Muscle of leg (tissue), 3 donors: ENCODE measurements at regions not wholly inside any gene's neighbourhood (a gene's known extent, or its start where the extent isn't known, plus 50 kb on each side); places are given as distances from the start of the nearest gene placed in this dataset.

Experiments used
- DNase-seq: peaks from one replicate; pipeline ENCODE4 v3.0.0; 2013
- H3K27ac ChIP-seq: one replicate; pipeline ENCODE4 v1.5.1; 2013; ENCODE audit warnings: mild to moderate bottlenecking, low read length, control low read depth
- H3K27me3 ChIP-seq: one replicate; pipeline ENCODE4 v1.6.1; 2013; ENCODE audit warnings: low read length; ENCODE audit not compliant: control insufficient read depth, insufficient read depth
- H3K36me3 ChIP-seq: one replicate; pipeline ENCODE4 v1.6.1; 2013; ENCODE audit warnings: low read length; ENCODE audit not compliant: control insufficient read depth, insufficient read depth
- H3K4me1 ChIP-seq: one replicate; pipeline ENCODE4 v1.6.1; 2013; ENCODE audit warnings: low read length; ENCODE audit not compliant: control insufficient read depth, insufficient read depth
- H3K4me3 ChIP-seq: one replicate; pipeline ENCODE4 v1.5.1; 2013; ENCODE audit warnings: low read length, control low read depth
- H3K9me3 ChIP-seq: replicated peaks from 2 replicates; pipeline ENCODE4 v1.6.1; 2013; ENCODE audit warnings: low read depth, low read length; ENCODE audit not compliant: control insufficient read depth
- WGBS: methylation state at CpG from one replicate; pipeline ENCODE4 v1.1.5; 2013; ENCODE audit warnings: missing lambda C conversion rate; ENCODE audit not compliant: insufficient coverage; 5-methylcytosine and 5-hydroxymethylcytosine counted together

DNA sequence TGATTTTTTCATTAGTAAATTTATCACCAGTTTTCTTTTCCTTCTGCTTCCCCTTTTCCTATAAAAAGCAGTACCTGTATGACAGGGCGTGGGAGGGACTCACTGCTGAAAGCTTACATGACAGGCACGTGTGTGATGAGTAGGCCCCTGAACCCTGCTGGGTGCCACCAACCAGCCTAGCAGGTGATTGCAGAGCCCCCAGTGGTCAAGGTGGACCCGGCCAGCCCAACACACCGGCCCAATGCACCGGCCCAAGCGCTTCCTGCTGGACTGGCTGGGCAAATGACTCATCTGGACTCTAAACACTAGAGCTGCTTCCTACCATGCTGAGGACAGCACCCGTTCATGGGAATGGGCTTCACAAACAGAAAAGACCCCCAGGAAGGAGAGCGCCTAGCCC, 89.8 kb upstream of the TMEM72 start:
- 97% methylated on average over 6 of the region's 8 CpGs for WGBS
- H3K36me3 ChIP-seq, result no peaks in the 10 kb centered on the region
- no peaks in the 10 kb centered on the region for H3K9me3 ChIP-seq
- H3K4me1 ChIP-seq, result peaks cover 29% of the 10 kb centered on the region
- DNase-seq, result no peak
- no peaks in the 10 kb centered on the region for H3K27me3 ChIP-seq
- H3K27ac ChIP-seq, result no peak overlapping the region
- H3K4me3 ChIP-seq, result no peak overlapping the region

DNA sequence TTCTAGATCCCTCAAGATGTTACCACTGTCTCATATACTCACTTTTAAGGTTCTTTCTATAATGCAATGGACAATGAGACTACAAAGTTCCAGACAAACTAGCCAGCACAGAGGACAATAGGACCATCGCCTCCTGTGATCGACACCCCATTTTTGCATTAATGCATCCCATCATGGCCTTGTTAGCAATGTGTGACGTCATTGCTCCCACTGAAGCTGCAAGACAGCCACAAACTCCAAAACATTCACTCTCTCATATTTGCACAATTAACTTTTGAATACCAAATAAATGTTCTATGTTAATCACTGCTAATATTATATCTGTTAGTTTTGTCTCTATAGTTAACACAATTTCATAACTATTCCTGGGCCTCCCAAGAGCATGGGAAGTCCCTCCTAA, 88.8 kb upstream of the TMEM72 start:
- H3K9me3 ChIP-seq, result no peaks in the 10 kb centered on the region
- no CpG with 5 or more reads among the region's 3 CpGs for WGBS
- H3K27ac ChIP-seq, result no peak overlapping the region
- H3K4me3 ChIP-seq, result no peak overlapping the region
- no peak for DNase-seq
- no peaks in the 10 kb centered on the region for H3K27me3 ChIP-seq
- H3K36me3 ChIP-seq, result no peaks in the 10 kb centered on the region
- peaks cover 30% of the 10 kb centered on the region for H3K4me1 ChIP-seq

DNA sequence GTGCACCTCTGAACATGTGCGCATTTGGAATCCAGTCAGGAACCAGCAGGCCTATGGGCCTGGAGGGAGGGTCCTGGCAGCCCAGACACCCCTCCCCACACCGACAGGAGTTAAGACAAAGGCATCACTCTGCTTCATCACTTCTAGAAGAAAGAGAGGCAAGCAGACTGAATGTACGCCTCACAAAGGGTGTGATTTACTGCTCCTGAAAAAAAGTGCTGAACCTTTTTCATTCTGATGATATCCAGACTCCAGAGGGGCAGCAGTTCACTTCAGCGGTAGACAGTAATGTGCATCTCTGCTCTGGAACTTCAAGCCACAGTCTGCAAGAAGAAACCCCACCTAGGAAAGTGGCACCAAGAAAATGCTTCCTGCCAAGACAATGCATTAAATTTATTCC, 88.2 kb upstream of the TMEM72 start:
- Histone ChIP-seq H3K27ac (no peak overlapping the region), H3K9me3 (no peaks in the 10 kb centered on the region), H3K27me3 (no peaks in the 10 kb centered on the region), H3K36me3 (no peaks in the 10 kb centered on the region), H3K4me1 (peaks cover 32% of the 10 kb centered on the region), H3K4me3 (no peak overlapping the region)
- no CpG with 5 or more reads among the region's 4 CpGs for WGBS
- DNase-seq, result no peak

DNA sequence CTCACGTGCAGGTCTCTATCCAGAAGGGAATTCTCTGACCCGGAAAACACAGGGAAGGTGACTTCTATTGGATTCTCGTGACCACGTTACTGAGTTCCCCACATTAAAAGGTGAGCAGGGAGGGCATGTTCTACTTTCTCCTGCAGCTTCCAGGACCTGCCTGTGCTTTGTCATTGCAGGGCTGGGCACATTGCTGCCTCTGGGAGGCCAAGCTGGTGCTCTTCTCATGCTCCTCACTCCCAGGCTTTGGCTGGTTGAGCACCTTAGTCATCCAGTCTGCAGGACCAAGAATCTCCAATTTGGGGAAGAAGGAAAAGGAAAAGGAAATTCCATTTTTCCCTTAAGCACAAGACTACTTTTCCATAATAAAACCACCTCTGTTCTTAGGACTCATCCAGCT, 86.5 kb upstream of the TMEM72 start:
- WGBS, result 100% methylated on average over 3 of the region's 4 CpGs
- H3K27me3 ChIP-seq, result no peaks in the 10 kb centered on the region

DNA sequence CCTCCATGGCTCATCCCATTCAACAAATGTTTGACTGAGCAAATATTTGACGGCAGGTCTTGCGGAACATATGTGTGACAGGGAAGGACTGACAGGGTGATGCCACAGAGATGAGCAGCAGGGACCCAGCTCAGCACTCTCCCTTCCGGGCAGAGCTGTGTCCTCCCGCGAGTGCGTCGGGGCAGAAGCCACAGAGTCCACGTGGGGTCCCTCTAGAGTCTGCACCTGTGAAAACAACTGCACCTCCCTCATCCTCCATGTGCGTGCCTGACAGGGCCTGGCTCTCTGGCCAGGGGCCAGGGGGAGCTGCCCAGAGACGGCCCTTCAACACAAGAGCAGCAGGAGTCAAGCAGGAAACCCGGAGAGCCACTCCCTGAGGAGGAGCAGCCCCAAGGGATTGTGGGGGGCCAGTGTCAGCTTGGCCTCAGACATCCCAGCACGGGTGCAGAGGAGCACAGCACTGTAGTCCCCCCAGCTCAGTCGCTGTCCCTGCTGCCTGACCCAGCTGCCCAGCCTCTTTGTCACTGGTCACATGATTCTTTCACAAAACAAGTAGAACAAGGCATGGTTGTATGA, 83.6 kb upstream of the TMEM72 start:
- Histone ChIP-seq H3K4me3 (no peak overlapping the region), H3K36me3 (no peaks in the 10 kb centered on the region), H3K27me3 (no peaks in the 10 kb centered on the region), H3K27ac (peak overlapping the region; percentile 13), H3K4me1 (peaks cover 23% of the 10 kb centered on the region), H3K9me3 (no peaks in the 10 kb centered on the region)
- WGBS, result 68% methylated on average over 10 of the region's 13 CpGs
- peak; percentile 42 for DNase-seq

More for the DNA sequence above, 86.5 kb upstream of the TMEM72 start:
- H3K4me3 ChIP-seq, result no peak overlapping the region
- no peaks in the 10 kb centered on the region for H3K9me3 ChIP-seq
- no peak overlapping the region for H3K27ac ChIP-seq
- no peaks in the 10 kb centered on the region for H3K36me3 ChIP-seq
- DNase-seq, result no peak
- H3K4me1 ChIP-seq, result peaks cover 31% of the 10 kb centered on the region

DNA sequence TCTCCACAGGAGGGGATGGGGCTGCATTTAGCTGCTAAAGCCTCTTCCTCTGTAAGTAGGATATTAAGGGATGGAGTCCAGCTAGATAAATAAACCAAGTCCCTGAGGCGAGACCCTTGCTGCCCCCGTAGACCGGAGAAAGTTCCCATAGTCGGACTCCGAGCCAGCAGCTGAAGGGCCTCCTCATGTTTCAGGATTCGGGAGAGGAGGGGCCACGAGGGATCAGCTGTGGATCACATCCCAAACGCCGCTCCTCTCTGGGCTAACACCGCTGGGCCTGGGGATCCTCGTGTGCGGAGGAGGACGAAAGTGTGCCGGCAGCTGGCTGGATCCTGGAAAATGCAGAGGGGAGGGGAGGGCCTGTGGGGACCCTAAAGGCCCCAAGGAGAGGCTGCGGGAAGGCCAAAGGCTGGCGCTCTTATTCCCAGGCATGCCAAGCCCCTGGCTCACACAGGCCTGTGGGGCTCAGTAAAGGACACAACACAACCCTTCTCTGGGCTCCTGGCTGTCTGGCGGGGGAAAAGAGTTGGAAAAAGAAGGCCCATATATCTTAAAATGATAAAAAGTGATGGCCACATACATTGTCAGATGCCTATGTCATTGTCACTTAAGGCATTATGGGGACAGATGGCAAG, 82.5 kb upstream of the TMEM72 start:
- peak; percentile 94 for DNase-seq

DNA sequence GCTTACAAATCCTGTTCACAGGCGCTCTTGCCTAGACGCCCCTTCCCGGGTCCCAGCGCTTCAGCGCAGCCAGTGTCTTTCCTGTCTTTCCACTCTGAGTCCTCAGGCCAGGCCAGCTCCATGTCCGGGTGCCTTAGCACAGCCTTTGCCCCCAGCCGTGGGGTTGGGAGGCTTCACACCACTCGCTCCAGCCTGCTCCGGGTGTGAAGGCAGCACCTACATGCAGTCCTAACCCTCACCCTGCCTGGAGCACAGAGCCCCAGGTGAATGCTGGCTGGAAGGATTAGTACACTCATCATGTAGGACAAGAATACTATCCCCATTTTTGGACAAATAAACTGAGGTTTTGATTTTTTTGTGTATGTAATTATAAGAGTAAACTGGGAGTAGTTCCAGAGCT, 81.7 kb upstream of the TMEM72 start:
- WGBS, result 91% methylated on average over 9 of the region's 9 CpGs
- H3K36me3 ChIP-seq, result no peaks in the 10 kb centered on the region
- no peaks in the 10 kb centered on the region for H3K9me3 ChIP-seq
- H3K4me1 ChIP-seq, result peaks cover 23% of the 10 kb centered on the region
- H3K27me3 ChIP-seq, result no peaks in the 10 kb centered on the region
- peak overlapping the region; percentile 74 for H3K27ac ChIP-seq
- DNase-seq, result no peak
- H3K4me3 ChIP-seq, result no peak overlapping the region

More for the DNA sequence above, 82.5 kb upstream of the TMEM72 start:
- WGBS, result 3% methylated on average over 14 of the region's 17 CpGs
- H3K4me3 ChIP-seq, result no peak overlapping the region
- no peaks in the 10 kb centered on the region for H3K9me3 ChIP-seq
- peaks cover 23% of the 10 kb centered on the region for H3K4me1 ChIP-seq
- H3K27me3 ChIP-seq, result no peaks in the 10 kb centered on the region
- H3K36me3 ChIP-seq, result no peaks in the 10 kb centered on the region
- H3K27ac ChIP-seq, result peak overlapping the region; percentile 74

DNA sequence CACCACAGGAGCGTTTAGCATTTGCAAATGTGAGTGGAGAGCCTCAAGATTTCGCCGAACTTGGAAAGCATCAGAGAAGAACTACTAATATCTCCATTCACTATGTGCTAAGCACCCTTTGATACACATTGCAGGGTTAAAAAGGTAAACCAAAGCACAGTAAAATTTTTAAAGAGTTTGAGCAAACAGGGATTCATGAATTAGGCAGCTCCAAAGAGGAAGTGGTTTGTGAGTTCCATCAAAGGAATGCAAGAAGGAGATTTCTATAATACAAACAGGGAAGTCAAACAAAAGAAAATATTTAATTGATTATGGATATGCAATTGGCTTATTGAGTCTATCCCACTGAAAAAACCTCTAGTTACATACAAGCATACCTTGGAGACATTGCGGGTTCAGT, 81.1 kb upstream of the TMEM72 start:
- no CpG with 5 or more reads among the region's 4 CpGs for whole genome bisulfite sequencing
- no peaks in the 10 kb centered on the region for H3K27me3 ChIP-seq
- H3K4me3 ChIP-seq, result no peak overlapping the region
- no peak overlapping the region for H3K27ac ChIP-seq
- peaks cover 23% of the 10 kb centered on the region for H3K4me1 ChIP-seq
- H3K9me3 ChIP-seq, result no peaks in the 10 kb centered on the region
- H3K36me3 ChIP-seq, result no peaks in the 10 kb centered on the region
- no peak for DNase-seq

DNA sequence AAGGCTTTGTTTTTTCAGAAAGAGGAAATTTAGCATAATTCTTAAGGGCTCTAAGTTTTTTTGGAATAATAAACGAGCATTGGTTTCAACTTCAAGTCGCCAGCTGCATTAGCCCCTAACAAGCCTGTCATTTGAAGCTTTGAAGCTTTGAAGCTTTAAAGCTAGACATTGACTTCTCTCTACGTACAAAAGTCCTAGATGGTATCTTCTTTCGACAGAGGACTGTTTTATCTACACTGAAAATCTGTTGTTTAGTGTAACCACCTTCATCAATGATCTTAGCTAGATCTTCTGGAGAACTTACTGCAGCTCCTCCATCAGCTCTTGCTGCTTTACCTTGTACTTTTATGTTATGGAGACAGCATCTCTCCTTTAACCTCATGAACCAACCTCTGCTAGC, 79.6 kb upstream of the TMEM72 start:
- Histone ChIP-seq H3K4me3 (no peak overlapping the region), H3K27ac (no peak overlapping the region), H3K4me1 (peaks cover 23% of the 10 kb centered on the region), H3K36me3 (no peaks in the 10 kb centered on the region), H3K27me3 (no peaks in the 10 kb centered on the region), H3K9me3 (no peaks in the 10 kb centered on the region)
- 100% methylated on average over 2 of the region's 4 CpGs for WGBS
- no peak for DNase-seq

DNA sequence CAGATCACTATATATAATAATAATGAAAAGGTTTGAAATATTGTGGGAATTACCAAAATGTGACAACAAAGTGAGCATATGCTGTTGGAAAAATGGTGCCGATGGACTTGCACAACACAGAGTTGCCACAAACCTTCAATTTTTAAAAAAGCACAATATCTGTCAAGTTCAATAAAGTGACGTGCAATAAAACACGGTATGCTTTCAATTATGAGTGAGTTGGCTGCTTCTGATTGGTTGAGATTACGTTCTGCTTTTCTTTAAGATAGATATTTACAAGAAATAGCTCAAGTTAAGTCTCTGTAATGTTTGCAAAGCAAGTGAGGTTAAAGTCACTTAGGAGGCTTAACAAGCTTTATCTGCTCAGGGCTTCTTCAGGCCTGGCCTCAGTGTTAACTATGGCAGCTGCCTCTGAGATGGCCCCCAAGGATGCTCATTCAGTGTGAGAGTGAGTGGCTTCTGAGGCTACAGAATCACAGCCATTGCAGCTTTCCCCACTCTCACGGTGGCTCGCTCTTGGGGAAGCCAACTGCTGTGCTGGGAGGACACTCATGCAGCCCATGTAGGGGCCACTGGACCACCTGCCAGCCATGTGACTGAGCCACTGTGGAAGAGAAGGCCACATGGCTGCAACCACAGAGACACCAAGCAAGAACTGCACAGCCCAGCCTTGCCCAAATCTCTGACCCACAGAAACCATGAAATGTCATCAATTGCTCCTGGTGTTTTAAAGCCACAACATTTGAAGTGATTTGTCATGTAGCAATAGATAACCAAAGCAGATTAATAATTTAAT, 78.3 kb upstream of the TMEM72 start:
- 95% methylated on average over 2 of the region's 6 CpGs for WGBS
- DNase-seq, result no peak

More for the DNA sequence above, 78.3 kb upstream of the TMEM72 start:
- Histone ChIP-seq H3K9me3 (no peaks in the 10 kb centered on the region), H3K4me1 (peaks cover 17% of the 10 kb centered on the region), H3K27ac (no peak overlapping the region), H3K36me3 (no peaks in the 10 kb centered on the region), H3K4me3 (no peak overlapping the region), H3K27me3 (no peaks in the 10 kb centered on the region)
